ENCODE measurements at regions not wholly inside any gene's neighbourhood (a gene's known extent, or its start where the extent isn't known, plus 50 kb on each side); places are given as distances from the start of the nearest gene placed in this dataset.

- H3F3A ChIP-seq (ENCODE audit: insufficient read depth) = no peaks in the 10 kb centered on the region
- no peak for TF ChIP-seq EZH2phosphoT487 (conservative IDR thresholded peaks at IDR 0.05; ENCODE audit: low read length)
- TF ChIP-seq, protein P1, sequence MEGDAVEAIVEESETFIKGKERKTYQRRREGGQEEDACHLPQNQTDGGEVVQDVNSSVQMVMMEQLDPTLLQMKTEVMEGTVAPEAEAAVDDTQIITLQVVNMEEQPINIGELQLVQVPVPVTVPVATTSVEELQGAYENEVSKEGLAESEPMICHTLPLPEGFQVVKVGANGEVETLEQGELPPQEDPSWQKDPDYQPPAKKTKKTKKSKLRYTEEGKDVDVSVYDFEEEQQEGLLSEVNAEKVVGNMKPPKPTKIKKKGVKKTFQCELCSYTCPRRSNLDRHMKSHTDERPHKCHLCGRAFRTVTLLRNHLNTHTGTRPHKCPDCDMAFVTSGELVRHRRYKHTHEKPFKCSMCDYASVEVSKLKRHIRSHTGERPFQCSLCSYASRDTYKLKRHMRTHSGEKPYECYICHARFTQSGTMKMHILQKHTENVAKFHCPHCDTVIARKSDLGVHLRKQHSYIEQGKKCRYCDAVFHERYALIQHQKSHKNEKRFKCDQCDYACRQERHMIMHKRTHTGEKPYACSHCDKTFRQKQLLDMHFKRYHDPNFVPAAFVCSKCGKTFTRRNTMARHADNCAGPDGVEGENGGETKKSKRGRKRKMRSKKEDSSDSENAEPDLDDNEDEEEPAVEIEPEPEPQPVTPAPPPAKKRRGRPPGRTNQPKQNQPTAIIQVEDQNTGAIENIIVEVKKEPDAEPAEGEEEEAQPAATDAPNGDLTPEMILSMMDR (IDR thresholded peaks at IDR 0.05; ENCODE audit: insufficient read depth, low read length, poor library complexity, severe bottlenecking) = no peak
- H2AFZ ChIP-seq (ENCODE audit: low read depth, low read length, severe bottlenecking) = no peak overlapping the region
- H3K9me2 ChIP-seq (replicated peaks; ENCODE audit: insufficient read depth, low read length) = no peaks in the 10 kb centered on the region
- H3K79me2 ChIP-seq (ENCODE audit: insufficient read depth, low read length) = no peaks in the 10 kb centered on the region
- no peaks in the 10 kb centered on the region for H3K27me3 ChIP-seq (ENCODE audit: low read length)
- H3K4me3 ChIP-seq (ENCODE audit: insufficient read depth, low read length, poor library complexity, severe bottlenecking) = no peak overlapping the region
- no peak overlapping the region for H3K27ac ChIP-seq (ENCODE audit: low read depth, low read length)
- no peak overlapping the region for H3K9ac ChIP-seq (ENCODE audit: low read length)
- H3K9me3 ChIP-seq (ENCODE audit: insufficient read depth, low read length) = no peaks in the 10 kb centered on the region
- H4K20me1 ChIP-seq (ENCODE audit: low read depth, low read length) = no peaks in the 10 kb centered on the region
- H3K4me2 ChIP-seq (ENCODE audit: low read depth, low read length, poor library complexity, severe bottlenecking) = no peak overlapping the region
- H3K36me3 ChIP-seq (ENCODE audit: low read length) = no peaks in the 10 kb centered on the region
These were observed 131.3 kb downstream of the EN1 start for GRCh38 chr2:118716102-118716501.

- H3K9ac ChIP-seq (ENCODE audit: low read length) = no peak overlapping the region
- no peaks in the 10 kb centered on the region for H3F3A ChIP-seq (ENCODE audit: insufficient read depth)
- H4K20me1 ChIP-seq (ENCODE audit: low read depth, low read length) = no peaks in the 10 kb centered on the region
- no peak for TF ChIP-seq EZH2phosphoT487 (conservative IDR thresholded peaks at IDR 0.05; ENCODE audit: low read length)
- TF ChIP-seq, protein P1 (IDR thresholded peaks at IDR 0.05; ENCODE audit: insufficient read depth, low read length, poor library complexity, severe bottlenecking) = no peak
- no peak overlapping the region for H2AFZ ChIP-seq (ENCODE audit: low read depth, low read length, severe bottlenecking)
- H3K27me3 ChIP-seq (ENCODE audit: low read length) = no peaks in the 10 kb centered on the region
- H3K79me2 ChIP-seq (ENCODE audit: insufficient read depth, low read length) = no peaks in the 10 kb centered on the region
- H3K4me3 ChIP-seq (ENCODE audit: insufficient read depth, low read length, poor library complexity, severe bottlenecking) = no peak overlapping the region
- no peaks in the 10 kb centered on the region for H3K36me3 ChIP-seq (ENCODE audit: low read length)
- no peak overlapping the region for H3K27ac ChIP-seq (ENCODE audit: low read depth, low read length)
- H3K9me3 ChIP-seq (ENCODE audit: insufficient read depth, low read length) = no peaks in the 10 kb centered on the region
- H3K4me2 ChIP-seq (ENCODE audit: low read depth, low read length, poor library complexity, severe bottlenecking) = no peak overlapping the region
- no peaks in the 10 kb centered on the region for H3K9me2 ChIP-seq (replicated peaks; ENCODE audit: insufficient read depth, low read length)
These were observed 133.3 kb downstream of the EN1 start for GRCh38 chr2:118714118-118714517.

GRCh38 chr2:118711603-118712002, 135.8 kb downstream of the EN1 start:
- no peaks in the 10 kb centered on the region for H3K9me2 ChIP-seq (replicated peaks; ENCODE audit: insufficient read depth, low read length)
- no peaks in the 10 kb centered on the region for H4K20me1 ChIP-seq (ENCODE audit: low read depth, low read length)
- H3K9me3 ChIP-seq (ENCODE audit: insufficient read depth, low read length) = no peaks in the 10 kb centered on the region
- no peaks in the 10 kb centered on the region for H3K79me2 ChIP-seq (ENCODE audit: insufficient read depth, low read length)
- no peak overlapping the region for H3K4me3 ChIP-seq (ENCODE audit: insufficient read depth, low read length, poor library complexity, severe bottlenecking)
- H3K27me3 ChIP-seq (ENCODE audit: low read length) = no peaks in the 10 kb centered on the region
- no peak overlapping the region for H3K9ac ChIP-seq (ENCODE audit: low read length)
- H3K27ac ChIP-seq (ENCODE audit: low read depth, low read length) = no peak overlapping the region
- no peak overlapping the region for H2AFZ ChIP-seq (ENCODE audit: low read depth, low read length, severe bottlenecking)
- no peaks in the 10 kb centered on the region for H3F3A ChIP-seq (ENCODE audit: insufficient read depth)
- no peaks in the 10 kb centered on the region for H3K36me3 ChIP-seq (ENCODE audit: low read length)
- H3K4me2 ChIP-seq (ENCODE audit: low read depth, low read length, poor library complexity, severe bottlenecking) = no peak overlapping the region
- TF ChIP-seq EZH2phosphoT487 (conservative IDR thresholded peaks at IDR 0.05; ENCODE audit: low read length) = no peak
- TF ChIP-seq, protein P1 (IDR thresholded peaks at IDR 0.05; ENCODE audit: insufficient read depth, low read length, poor library complexity, severe bottlenecking) = no peak

Measured in SU-DHL-6 (cell line).